ENCODE measurements at regions not wholly inside any gene's neighbourhood (a gene's known extent, or its start where the extent isn't known, plus 50 kb on each side); places are given as distances from the start of the nearest gene placed in this dataset.
"Not testable (repeated sequence)": the region's sequence is repeated elsewhere in the genome, so short reads cannot be mapped to it uniquely, and the experiment has no call there.

GRCh38 chr5:23996525-23996924, 489.1 kb downstream of the PRDM9 start:
- no peak for TF ChIP-seq CTCF (conservative IDR thresholded peaks at IDR 0.05; ENCODE audit: low read depth, low read length)
- DNase-seq (ENCODE audit: low read depth), result no peak
- no peak overlapping the region for H3K4me3 ChIP-seq (ENCODE audit: low read depth, low read length)

DNA sequence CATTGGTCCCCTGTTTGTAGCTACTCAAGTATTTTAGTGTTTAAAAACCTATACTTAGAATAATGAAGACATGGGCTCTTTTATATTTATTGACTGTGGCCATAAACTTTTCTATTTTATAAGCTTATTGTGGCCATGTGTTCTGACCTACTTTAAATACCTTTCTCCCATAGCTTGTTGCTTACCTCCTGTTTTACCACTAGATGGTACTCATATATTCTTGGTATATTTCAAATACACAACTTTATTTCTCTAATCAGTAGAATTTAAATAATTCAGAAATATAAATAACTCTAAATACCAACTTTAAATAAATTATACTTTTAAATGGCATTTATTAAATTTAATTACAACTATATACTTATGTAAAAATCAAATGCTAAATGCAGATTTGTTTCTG, 498.0 kb downstream of the PRDM9 start:
- TF ChIP-seq CTCF (conservative IDR thresholded peaks at IDR 0.05; ENCODE audit: low read depth, low read length), result peak; percentile 40
- H3K4me3 ChIP-seq (ENCODE audit: low read depth, low read length), result no peak overlapping the region
- no peak for DNase-seq (ENCODE audit: low read depth)

- DNase-seq (ENCODE audit: low read depth); H3K4me3 ChIP-seq (ENCODE audit: low read depth, low read length): not testable (repeated sequence)
Measured at GRCh38 chr5:24017710-24018109, 510.3 kb downstream of the PRDM9 start.

DNA sequence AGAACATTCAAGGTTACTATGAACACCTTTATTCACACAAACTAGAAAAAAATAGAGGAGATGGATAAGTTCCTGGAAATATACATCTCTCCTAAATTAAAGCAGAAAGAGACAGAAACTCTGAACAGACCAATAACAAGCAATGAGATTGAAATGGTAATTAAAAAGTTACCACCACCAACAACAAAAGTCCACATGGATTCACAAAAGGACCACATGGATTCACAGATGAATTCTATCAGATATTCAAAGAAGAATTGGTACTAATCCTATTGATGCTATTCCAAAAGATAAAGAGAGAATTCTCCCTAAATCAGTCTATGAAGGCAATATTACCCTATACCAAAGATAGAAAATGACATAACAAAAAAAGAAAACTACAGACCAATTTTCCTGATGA, 518.9 kb downstream of the PRDM9 start:
- no peak overlapping the region for H3K4me3 ChIP-seq (ENCODE audit: low read depth, low read length)
- no peak for TF ChIP-seq CTCF (conservative IDR thresholded peaks at IDR 0.05; ENCODE audit: low read depth, low read length)
- DNase-seq (ENCODE audit: low read depth), result no peak

GRCh38 chr5:24042688-24043087, 535.3 kb downstream of the PRDM9 start:
- no peak overlapping the region for H3K4me3 ChIP-seq (ENCODE audit: low read depth, low read length)
- no peak for DNase-seq (ENCODE audit: low read depth)
- TF ChIP-seq CTCF (conservative IDR thresholded peaks at IDR 0.05; ENCODE audit: low read depth, low read length), result no peak

- no peak for DNase-seq (ENCODE audit: low read depth)
- no peak for TF ChIP-seq CTCF (conservative IDR thresholded peaks at IDR 0.05; ENCODE audit: low read depth, low read length)
- no peak overlapping the region for H3K4me3 ChIP-seq (ENCODE audit: low read depth, low read length)
Measured at GRCh38 chr5:24045046-24045445, 537.6 kb downstream of the PRDM9 start.

GRCh38 chr5:24053737-24054136, 546.3 kb downstream of the PRDM9 start:
- DNase-seq (ENCODE audit: low read depth), result no peak
- H3K4me3 ChIP-seq (ENCODE audit: low read depth, low read length), result no peak overlapping the region
- TF ChIP-seq CTCF (conservative IDR thresholded peaks at IDR 0.05; ENCODE audit: low read depth, low read length), result no peak

GRCh38 chr5:24059006-24059405, 551.6 kb downstream of the PRDM9 start:
- TF ChIP-seq CTCF (conservative IDR thresholded peaks at IDR 0.05; ENCODE audit: low read depth, low read length), result no peak
- DNase-seq (ENCODE audit: low read depth), result no peak
- H3K4me3 ChIP-seq (ENCODE audit: low read depth, low read length), result no peak overlapping the region

Measured in epithelial cell of proximal tubule (primary cell).